OCI-LY7 (cell line): ENCODE measurements at regions not wholly inside any gene's neighbourhood (a gene's known extent, or its start where the extent isn't known, plus 50 kb on each side); places are given as distances from the start of the nearest gene placed in this dataset.

Experiments used
- BruUV-seq: library from RNA; stranded (reverse); fragments of 400-500 nt; replicated peaks from 2 replicates; lab custom pipeline; 2021; lab: Mats Ljungman, UMichigan
- CTCF ChIA-PET: fragments of 300-600 bp; sonication (Branson Sonifier 250); formaldehyde crosslinking; loops from one replicate; lab custom pipeline; 2022; ENCODE audit warnings: antibody characterized with exemption; ENCODE audit not compliant: unreplicated experiment; lab: Charles Lee
- POLR2A ChIA-PET: fragments of 300-600 bp; sonication (Branson Sonifier 250); formaldehyde crosslinking; loops from one replicate; lab custom pipeline; 2022; ENCODE audit warnings: antibody characterized with exemption; lab: Charles Lee
- DNase-seq: peaks from one replicate; pipeline ENCODE4 v3.0.0-alpha.2; 2015; ENCODE audit warnings: low spot score
- H2AFZ ChIP-seq: fragments of 200-600 bp; sonication (generic), shearing (Covaris generic); 2 replicates; pipeline ENCODE4 v1.6.1; 2014; ENCODE audit warnings: mild to moderate bottlenecking, antibody characterized with exemption, low read length, moderate library complexity
- H3K27ac ChIP-seq: fragments of 200-600 bp; sonication (generic); 2 replicates; pipeline ENCODE4 v1.5.1; 2014; ENCODE audit warnings: mixed run types, low read depth, mild to moderate bottlenecking, moderate library complexity, low read length, inconsistent platforms; ENCODE audit not compliant: poor library complexity, severe bottlenecking
- H3K36me3 ChIP-seq: fragments of 200-600 bp; sonication (generic); 2 replicates; pipeline ENCODE4 v1.6.1; 2014; ENCODE audit warnings: mild to moderate bottlenecking, antibody characterized with exemption, low read length, moderate library complexity, mixed read lengths; ENCODE audit not compliant: insufficient read depth
- H3K4me1 ChIP-seq: fragments of 200-600 bp; sonication (generic); 2 replicates; pipeline ENCODE4 v1.5.1; 2014; ENCODE audit warnings: mild to moderate bottlenecking, low read length; ENCODE audit not compliant: insufficient read depth, poor library complexity, severe bottlenecking
- H3K4me2 ChIP-seq: fragments of 200-600 bp; sonication (generic); 2 replicates; pipeline ENCODE4 v1.6.1; 2014; ENCODE audit warnings: mild to moderate bottlenecking, low read length
- H3K4me3 ChIP-seq: fragments of 200-600 bp; sonication (generic); 2 replicates; pipeline ENCODE4 v1.5.1; 2014; ENCODE audit warnings: mild to moderate bottlenecking, low read depth, low read length; ENCODE audit not compliant: poor library complexity, severe bottlenecking
- H3K79me2 ChIP-seq: fragments of 200-600 bp; sonication (generic); 2 replicates; pipeline ENCODE4 v1.6.1; 2016; ENCODE audit warnings: low read depth, mild to moderate bottlenecking, low read length, moderate library complexity, mixed read lengths; ENCODE audit not compliant: insufficient read depth
- H3K9me2 ChIP-seq: fragments of 200-600 bp; sonication (generic); 2 replicates; pipeline ENCODE4 v1.6.1; 2016; ENCODE audit warnings: mild to moderate bottlenecking, low read length, mixed read lengths; ENCODE audit not compliant: insufficient read depth
- H3K9me3 ChIP-seq: fragments of 200-600 bp; sonication (generic); 2 replicates; pipeline ENCODE4 v1.6.1; 2014; ENCODE audit warnings: mild to moderate bottlenecking, mixed run types, low read length, mixed read lengths
- H4K20me1 ChIP-seq: fragments of 200-600 bp; sonication (generic); 2 replicates; pipeline ENCODE4 v1.6.1; 2014; ENCODE audit warnings: mild to moderate bottlenecking, antibody characterized with exemption, low read length, moderate library complexity, mixed read lengths; ENCODE audit not compliant: insufficient read depth
- EZH2phosphoT487 ChIP-seq: fragments of 200-600 bp; sonication (generic); IDR thresholded peaks from 2 replicates; pipeline ENCODE4 v1.6.1; 2018; ENCODE audit warnings: low read depth, borderline replicate concordance, mild to moderate bottlenecking, mixed run types, antibody characterized with exemption, low read length, moderate library complexity, mixed read lengths
- intact Hi-C: fragments of 100-400 bp; cut with micrococcal nuclease; formaldehyde crosslinking; loops from one replicate; pipeline ENCODE4 v1.10.0; 2022; ENCODE audit not compliant: unreplicated experiment
- TF ChIP-seq, protein P1 (sequence below): fragments of 200-600 bp; sonication (generic); conservative IDR thresholded peaks from 2 replicates; pipeline ENCODE4 v1.5.1; 2014; ENCODE audit warnings: mild to moderate bottlenecking, antibody characterized with exemption, low read length, moderate library complexity, mixed read lengths

GRCh38 chr5:23260621-23261020 is 246.8 kb upstream of the PRDM9 start:
- no peaks in the 10 kb centered on the region for H3K9me2 ChIP-seq
- no TSS peak for BruUV-seq
- H3K4me1 ChIP-seq: no peaks in the 10 kb centered on the region
- no peak for DNase-seq
- ChIA-PET CTCF (no interaction called here), POLR2A (no interaction called here)
- no peak overlapping the region for H2AFZ ChIP-seq
- intact Hi-C loops: no loop called here
- no peak overlapping the region for H3K4me3 ChIP-seq
- H3K4me2 ChIP-seq: no peak overlapping the region
- H3K79me2 ChIP-seq: no peaks in the 10 kb centered on the region
- H4K20me1 ChIP-seq: no peaks in the 10 kb centered on the region
- no peaks in the 10 kb centered on the region for H3K9me3 ChIP-seq
- no peak overlapping the region for H3K27ac ChIP-seq
- TF ChIP-seq, protein P1, sequence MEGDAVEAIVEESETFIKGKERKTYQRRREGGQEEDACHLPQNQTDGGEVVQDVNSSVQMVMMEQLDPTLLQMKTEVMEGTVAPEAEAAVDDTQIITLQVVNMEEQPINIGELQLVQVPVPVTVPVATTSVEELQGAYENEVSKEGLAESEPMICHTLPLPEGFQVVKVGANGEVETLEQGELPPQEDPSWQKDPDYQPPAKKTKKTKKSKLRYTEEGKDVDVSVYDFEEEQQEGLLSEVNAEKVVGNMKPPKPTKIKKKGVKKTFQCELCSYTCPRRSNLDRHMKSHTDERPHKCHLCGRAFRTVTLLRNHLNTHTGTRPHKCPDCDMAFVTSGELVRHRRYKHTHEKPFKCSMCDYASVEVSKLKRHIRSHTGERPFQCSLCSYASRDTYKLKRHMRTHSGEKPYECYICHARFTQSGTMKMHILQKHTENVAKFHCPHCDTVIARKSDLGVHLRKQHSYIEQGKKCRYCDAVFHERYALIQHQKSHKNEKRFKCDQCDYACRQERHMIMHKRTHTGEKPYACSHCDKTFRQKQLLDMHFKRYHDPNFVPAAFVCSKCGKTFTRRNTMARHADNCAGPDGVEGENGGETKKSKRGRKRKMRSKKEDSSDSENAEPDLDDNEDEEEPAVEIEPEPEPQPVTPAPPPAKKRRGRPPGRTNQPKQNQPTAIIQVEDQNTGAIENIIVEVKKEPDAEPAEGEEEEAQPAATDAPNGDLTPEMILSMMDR: no peak
- TF ChIP-seq EZH2phosphoT487: no peak
- H3K36me3 ChIP-seq: no peaks in the 10 kb centered on the region

DNA sequence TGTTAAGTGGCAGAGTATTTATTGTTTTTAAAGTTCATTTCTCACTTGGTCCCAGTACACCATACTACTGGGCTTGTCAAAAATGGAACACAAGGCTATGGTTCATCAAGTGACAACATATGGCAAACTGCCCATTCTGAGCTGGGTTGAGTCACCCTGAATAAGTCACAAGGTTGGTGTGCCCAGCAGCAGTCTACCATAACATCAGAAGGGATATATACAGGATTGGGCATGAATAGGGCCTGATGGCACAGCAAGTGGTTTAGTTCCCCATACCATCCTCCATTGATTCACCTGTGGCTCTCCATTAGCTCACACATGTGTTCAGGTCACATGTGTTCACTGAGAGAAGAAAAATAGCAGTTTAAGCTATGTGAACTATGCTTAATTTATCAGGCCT is 249.8 kb upstream of the PRDM9 start:
- CTCF ChIA-PET: no interaction called here
- H2AFZ ChIP-seq: no peak overlapping the region
- no peaks in the 10 kb centered on the region for H3K9me3 ChIP-seq
- no peaks in the 10 kb centered on the region for H4K20me1 ChIP-seq
- TF ChIP-seq, protein P1: no peak
- no peak for TF ChIP-seq EZH2phosphoT487
- H3K36me3 ChIP-seq: no peaks in the 10 kb centered on the region
- no peaks in the 10 kb centered on the region for H3K4me1 ChIP-seq
- no peak overlapping the region for H3K4me3 ChIP-seq
- no TSS peak for BruUV-seq
- H3K4me2 ChIP-seq: no peak overlapping the region
- POLR2A ChIA-PET: no interaction called here
- intact Hi-C loops: no loop called here
- no peaks in the 10 kb centered on the region for H3K9me2 ChIP-seq
- no peak for DNase-seq
- no peaks in the 10 kb centered on the region for H3K79me2 ChIP-seq
- no peak overlapping the region for H3K27ac ChIP-seq

DNA sequence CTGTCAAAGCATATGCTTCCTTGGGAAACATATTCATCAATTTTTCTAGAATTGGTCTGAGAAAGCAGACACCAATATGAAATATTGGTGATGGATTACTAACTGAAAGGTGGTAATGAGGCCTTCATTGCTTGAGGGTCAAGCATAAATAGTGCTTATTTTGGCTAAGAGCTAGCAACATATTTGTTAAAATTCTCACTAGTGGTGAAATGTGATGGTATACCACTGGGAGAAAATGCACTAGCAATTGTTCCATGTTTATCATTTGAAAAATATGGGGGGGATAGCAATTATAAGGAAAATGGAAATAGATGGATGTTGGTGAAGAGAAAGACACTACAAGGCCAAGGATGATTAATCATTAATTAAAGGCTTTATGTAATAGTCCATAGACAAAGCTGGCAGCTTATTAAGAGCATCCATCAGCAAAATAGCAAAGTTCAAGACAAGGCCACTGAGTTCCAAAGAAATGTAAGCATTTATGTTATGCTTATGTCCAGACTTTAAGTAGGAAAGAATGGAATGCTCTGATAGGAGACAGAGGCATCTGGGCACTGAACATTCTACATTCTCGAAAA is 253.7 kb upstream of the PRDM9 start:
- TF ChIP-seq EZH2phosphoT487: no peak
- TF ChIP-seq, protein P1: no peak
- no peaks in the 10 kb centered on the region for H3K9me2 ChIP-seq
- H3K4me1 ChIP-seq: no peaks in the 10 kb centered on the region
- H3K79me2 ChIP-seq: no peaks in the 10 kb centered on the region
- no peak overlapping the region for H3K27ac ChIP-seq
- H3K4me2 ChIP-seq: no peak overlapping the region
- H4K20me1 ChIP-seq: no peaks in the 10 kb centered on the region
- H3K9me3 ChIP-seq: no peaks in the 10 kb centered on the region
- H3K4me3 ChIP-seq: no peak overlapping the region
- no peaks in the 10 kb centered on the region for H3K36me3 ChIP-seq
- intact Hi-C loops: no loop called here
- ChIA-PET POLR2A (no interaction called here), CTCF (no interaction called here)
- BruUV-seq: no TSS peak
- no peak overlapping the region for H2AFZ ChIP-seq
- DNase-seq: no peak
